ENCODE measurements at regions not wholly inside any gene's neighbourhood (a gene's known extent, or its start where the extent isn't known, plus 50 kb on each side); places are given as distances from the start of the nearest gene placed in this dataset.

- H3K27ac Mint-ChIP-seq = no peak overlapping the region; a peak in 1 of 7 replicates
- TF ChIP-seq, protein P1, sequence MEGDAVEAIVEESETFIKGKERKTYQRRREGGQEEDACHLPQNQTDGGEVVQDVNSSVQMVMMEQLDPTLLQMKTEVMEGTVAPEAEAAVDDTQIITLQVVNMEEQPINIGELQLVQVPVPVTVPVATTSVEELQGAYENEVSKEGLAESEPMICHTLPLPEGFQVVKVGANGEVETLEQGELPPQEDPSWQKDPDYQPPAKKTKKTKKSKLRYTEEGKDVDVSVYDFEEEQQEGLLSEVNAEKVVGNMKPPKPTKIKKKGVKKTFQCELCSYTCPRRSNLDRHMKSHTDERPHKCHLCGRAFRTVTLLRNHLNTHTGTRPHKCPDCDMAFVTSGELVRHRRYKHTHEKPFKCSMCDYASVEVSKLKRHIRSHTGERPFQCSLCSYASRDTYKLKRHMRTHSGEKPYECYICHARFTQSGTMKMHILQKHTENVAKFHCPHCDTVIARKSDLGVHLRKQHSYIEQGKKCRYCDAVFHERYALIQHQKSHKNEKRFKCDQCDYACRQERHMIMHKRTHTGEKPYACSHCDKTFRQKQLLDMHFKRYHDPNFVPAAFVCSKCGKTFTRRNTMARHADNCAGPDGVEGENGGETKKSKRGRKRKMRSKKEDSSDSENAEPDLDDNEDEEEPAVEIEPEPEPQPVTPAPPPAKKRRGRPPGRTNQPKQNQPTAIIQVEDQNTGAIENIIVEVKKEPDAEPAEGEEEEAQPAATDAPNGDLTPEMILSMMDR (conservative IDR thresholded peaks at IDR 0.05) = no peak
Measured at GRCh38 chr9:79857188-79857587, 285.4 kb downstream of the TLE4 start.

More at GRCh38 chr9:79857188-79857587, 285.4 kb downstream of the TLE4 start:
- Histone ChIP-seq H2BK12ac (ENCODE audit: insufficient read length, low read depth, low read length) (no peak overlapping the region), H3K9me3 (ENCODE audit: control insufficient read depth, low read depth, low read length) (no peaks in the 10 kb centered on the region), H3K23ac (ENCODE audit: insufficient read length, low read depth, low read length) (no peak overlapping the region), H3K56ac (ENCODE audit: insufficient read length, low read depth, low read length) (no peak overlapping the region), H3K27ac (ENCODE audit: insufficient read length, low read depth, low read length) (no peak overlapping the region), H3K23me2 (ENCODE audit: insufficient read length, low read depth, low read length, poor library complexity, severe bottlenecking) (no peaks in the 10 kb centered on the region), H3K4me2 (ENCODE audit: insufficient read depth, insufficient read length, low read length) (no peak overlapping the region), H3K18ac (ENCODE audit: insufficient read length, low read depth, low read length) (no peak overlapping the region), H3K27me3 (ENCODE audit: insufficient read depth, low read length) (no peaks in the 10 kb centered on the region), H2AFZ (ENCODE audit: low read length) (no peak overlapping the region), H3K4me1 (ENCODE audit: insufficient read depth, low read length) (no peaks in the 10 kb centered on the region), H2BK20ac (ENCODE audit: low read depth, low read length, poor library complexity, severe bottlenecking) (no peak overlapping the region), H3K4ac (ENCODE audit: low read depth, low read length) (no peak overlapping the region), H4K8ac (replicated peaks; ENCODE audit: insufficient read length, low read depth, low read length) (no peak overlapping the region), H3K9ac (ENCODE audit: extremely low read depth, insufficient read length, low read length) (no peak overlapping the region), H3T11ph (ENCODE audit: low read length) (no peak overlapping the region), H4K20me1 (ENCODE audit: control insufficient read depth, insufficient read depth, insufficient read length) (no peaks in the 10 kb centered on the region), H3K79me2 (ENCODE audit: insufficient read depth, low read length) (no peaks in the 10 kb centered on the region), H3K79me1 (ENCODE audit: insufficient read depth, low read depth, low read length, poor library complexity, severe bottlenecking) (no peaks in the 10 kb centered on the region), H2BK15ac (ENCODE audit: low read depth, low read length) (no peak overlapping the region), H4K91ac (ENCODE audit: insufficient read length, low read depth, low read length) (no peak overlapping the region), H3K14ac (ENCODE audit: insufficient read depth, low read length) (no peak overlapping the region), H4K5ac (ENCODE audit: insufficient read length, low read depth, low read length) (no peak overlapping the region), H2BK120ac (ENCODE audit: low read depth, low read length, poor library complexity, severe bottlenecking) (no peak overlapping the region), H2BK5ac (ENCODE audit: insufficient read length, low read length) (no peak overlapping the region), H2AK5ac (ENCODE audit: insufficient read length, low read length) (no peak overlapping the region)
- Mint-ChIP-seq H3K4me1 (no peaks in the 10 kb centered on the region), H3K4me3 (no peak overlapping the region; a peak in 1 of 5 replicates), H3K36me3 (ENCODE audit: insufficient read depth in 1 of 3, low read depth in 3 of 3) (peaks cover 0 to 8% (median 2%) of the 10 kb centered on the region in 3 experiments; a peak in 3 of 7 replicates), H3K9me3 (peaks cover 4 to 6% of the 10 kb centered on the region in 2 experiments), H3K27me3 (ENCODE audit: low read depth) (no peaks in the 10 kb centered on the region)
- DNase-seq = no peak
- WGBS (ENCODE audit: extremely low coverage, insufficient read length, low lambda C conversion rate) = no CpG with 5 or more reads among the region's 2 CpGs

All from H9 (cell line).